Inflammatory macrophage treated with lipopolysaccharide for 4 hours (primary cell): ENCODE measurements at regions not wholly inside any gene's neighbourhood (a gene's known extent, or its start where the extent isn't known, plus 50 kb on each side); places are given as distances from the start of the nearest gene placed in this dataset.

Source experiments
- DNase-seq: peaks from one replicate; pipeline ENCODE4 v3.0.0-alpha.2; 2020

- DNase-seq: no peak
These were observed 1176.7 kb upstream of the CDH9 start for GRCh38 chr5:28215091-28215490.

- DNase-seq: no peak
These were observed 1175.9 kb upstream of the CDH9 start for GRCh38 chr5:28214292-28214691.

DNA sequence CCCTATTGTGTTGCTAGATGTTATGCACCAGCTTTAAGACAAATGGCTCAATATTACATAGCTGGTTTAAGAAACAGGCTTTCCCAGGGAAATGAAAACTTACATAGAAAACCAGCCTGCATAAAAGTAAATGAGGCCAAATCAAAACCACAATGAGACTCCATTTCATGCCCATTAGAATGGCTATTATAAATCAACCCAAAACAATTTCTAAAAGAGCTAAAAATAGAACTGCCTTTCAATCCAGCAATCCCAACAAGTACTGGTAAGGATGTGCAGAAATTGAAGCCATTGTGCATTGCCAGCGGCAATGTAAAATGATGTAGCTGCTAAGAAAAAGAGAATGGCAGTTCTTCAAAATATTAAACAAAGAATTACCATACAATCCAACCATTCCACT is 1170.0 kb upstream of the CDH9 start:
- DNase-seq: no peak

DNA sequence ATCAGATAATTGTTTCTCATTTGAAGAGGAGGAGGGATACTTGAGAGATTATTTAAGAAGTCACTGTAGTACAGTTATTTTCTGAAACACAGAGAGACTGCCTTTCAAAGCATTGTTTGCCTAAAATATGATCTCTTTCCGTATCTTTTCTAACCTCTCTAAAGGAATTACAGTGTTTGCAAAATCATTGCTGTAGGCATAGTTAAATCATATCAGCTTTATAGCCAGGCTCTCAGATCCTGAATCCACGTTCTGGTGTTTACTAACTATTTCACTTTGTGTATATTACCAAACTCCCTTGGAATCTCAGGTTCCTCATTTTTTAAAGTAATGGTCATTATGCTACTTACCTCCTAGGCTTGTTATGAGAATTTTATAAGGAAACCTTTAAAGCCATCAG is 1151.6 kb upstream of the CDH9 start:
- no peak for DNase-seq

GRCh38 chr5:28174691-28175090 is 1136.3 kb upstream of the CDH9 start:
- no peak for DNase-seq

DNA sequence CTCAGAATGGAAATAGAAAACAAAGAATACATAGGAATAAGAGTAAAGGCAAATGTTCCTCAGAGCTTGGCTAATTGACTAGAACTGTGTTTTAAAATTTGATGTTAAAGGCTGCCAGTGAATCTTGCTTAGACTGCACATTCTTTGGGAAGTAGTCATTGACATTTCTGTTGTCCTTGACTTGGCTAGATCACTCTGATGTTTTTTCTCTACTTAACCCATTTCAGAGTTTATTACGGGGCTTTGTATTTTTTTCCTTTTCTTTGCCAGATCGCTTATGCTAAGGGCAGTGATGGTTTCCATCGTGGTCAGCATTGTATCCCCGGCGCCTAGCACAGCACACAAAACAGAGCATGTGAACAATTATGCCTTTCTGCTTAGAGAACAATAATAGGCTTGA is 1126.7 kb upstream of the CDH9 start:
- no peak for DNase-seq

GRCh38 chr5:28164568-28164967 is 1126.2 kb upstream of the CDH9 start:
- no peak for DNase-seq

GRCh38 chr5:28156981-28157380 is 1118.6 kb upstream of the CDH9 start:
- DNase-seq: no peak

GRCh38 chr5:28143519-28143918 is 1105.1 kb upstream of the CDH9 start:
- no peak for DNase-seq

DNA sequence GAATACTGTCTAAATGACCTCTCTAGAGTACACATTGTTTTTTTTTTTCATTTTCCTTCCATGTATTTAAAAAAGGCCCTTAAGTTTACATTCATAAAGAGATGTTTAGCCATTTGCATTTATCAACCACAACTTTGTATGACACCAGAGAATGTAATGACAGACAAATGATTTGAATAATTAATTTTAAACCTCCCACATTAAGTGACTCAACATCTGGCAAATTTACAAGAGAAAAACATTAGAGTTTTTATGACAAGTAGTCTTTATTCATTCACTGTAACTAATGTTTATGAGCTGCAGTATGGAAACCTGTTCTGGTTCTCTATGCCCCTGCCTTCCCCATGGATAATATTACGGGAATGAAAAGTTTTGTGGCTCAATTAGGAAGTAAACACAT is 1093.8 kb upstream of the CDH9 start:
- DNase-seq: no peak

DNA sequence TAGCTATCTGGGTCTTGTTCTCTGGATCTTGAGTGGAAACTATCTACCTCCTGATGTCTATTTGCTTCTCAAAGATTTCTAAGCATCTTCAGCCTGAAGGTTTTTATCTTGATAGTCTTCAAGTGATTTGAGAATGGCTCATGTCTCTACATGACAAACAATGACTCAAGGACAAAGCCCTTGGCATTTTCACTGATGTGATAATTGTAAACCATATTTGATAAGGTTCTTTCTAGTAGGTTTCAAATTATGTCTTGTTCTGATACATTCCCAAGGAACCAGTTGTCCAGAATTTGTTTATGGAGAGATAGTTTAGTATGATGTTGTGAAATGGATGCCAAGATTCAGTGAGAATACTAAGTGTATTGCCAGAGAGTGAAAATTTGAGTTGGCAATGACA is 1079.3 kb upstream of the CDH9 start:
- no peak for DNase-seq

- DNase-seq: no peak
These were observed 1078.9 kb upstream of the CDH9 start for GRCh38 chr5:28117273-28117672.

DNA sequence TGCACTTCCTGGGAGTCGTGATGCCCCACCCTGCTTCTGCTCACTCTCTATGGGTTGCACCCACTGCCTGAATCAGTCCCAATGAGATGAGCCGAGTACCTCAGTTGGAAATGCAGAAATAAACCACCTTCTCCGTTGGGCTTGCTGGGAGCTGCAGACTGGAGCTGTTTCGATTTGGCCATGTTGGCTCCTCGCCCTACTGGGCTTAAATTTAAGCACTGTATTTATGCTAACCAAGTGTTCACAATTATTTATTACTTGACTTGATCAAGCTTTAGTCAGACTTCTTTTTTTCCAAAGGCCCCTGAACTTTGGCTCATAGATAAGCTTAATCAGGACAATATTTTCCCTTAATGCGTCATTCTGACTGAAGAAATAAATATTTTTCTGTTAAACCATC is 1072.4 kb upstream of the CDH9 start:
- no peak for DNase-seq

- DNase-seq: no peak
These were observed 1065.7 kb upstream of the CDH9 start for GRCh38 chr5:28104080-28104479.

DNA sequence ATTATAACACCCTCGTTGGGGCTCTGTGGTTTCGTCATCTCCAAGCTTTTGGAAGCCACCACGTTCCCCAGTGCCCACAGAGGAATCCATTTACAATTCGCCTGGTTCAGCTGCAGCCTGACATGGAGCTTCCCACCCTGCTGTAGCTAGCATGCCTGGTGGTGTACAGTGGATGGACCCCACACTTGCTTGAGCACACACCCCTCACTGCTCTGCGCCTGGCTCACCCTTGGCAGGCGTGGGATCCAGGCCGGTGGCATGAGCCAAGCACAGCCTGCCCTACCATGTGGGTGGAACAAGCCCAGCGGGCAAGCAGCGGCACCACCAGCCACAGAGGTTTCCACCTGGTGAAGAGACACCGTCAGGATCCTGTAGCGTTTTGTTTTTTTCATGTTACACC is 1045.7 kb upstream of the CDH9 start:
- no peak for DNase-seq

GRCh38 chr5:28082610-28083009 is 1044.2 kb upstream of the CDH9 start:
- DNase-seq: no peak

DNA sequence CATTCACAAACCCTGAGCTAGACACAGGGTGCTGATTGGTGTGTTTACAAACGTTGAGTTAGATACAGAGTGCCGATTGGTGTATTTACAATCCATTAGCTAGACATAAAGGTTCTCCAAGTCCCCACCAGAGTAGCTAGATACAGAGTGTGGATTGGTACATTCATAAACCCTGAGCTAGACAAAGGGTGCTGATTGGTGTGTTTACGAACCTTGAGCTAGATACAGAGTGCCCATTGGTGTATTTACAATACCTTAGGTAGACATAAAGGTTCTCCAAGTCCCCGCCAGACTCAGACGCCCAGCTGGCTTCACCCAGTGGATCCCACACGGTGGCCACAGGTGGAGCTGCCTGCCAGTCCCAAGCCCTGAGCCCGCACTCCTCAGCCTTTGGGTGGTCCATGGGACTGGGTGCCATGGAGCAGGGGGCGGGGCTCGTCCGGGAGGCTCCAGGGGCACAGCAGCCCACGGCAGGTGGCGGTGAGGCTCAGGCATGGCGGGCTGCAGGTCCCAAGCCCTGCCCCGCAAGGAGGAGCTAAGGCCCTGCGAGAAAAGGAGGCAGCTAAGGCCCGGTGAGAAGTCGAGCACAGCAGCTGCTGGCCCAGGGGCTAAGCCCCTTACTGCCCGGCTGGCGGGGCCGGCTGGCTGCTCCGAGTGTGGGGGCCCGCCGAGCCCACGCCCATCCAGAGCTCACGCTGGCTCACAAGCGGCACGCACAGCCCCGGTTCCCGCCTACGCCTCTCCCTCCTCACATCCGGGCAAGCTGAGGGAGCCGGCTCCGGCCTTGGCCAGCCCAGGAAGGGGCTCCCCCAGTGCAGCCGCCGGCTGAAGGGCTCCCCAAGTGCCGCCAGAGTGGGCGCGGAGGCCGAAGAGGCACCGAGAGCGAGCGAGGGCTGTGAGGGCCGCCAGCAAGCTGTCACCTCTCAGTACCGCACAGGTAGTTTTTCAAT is 1039.2 kb upstream of the CDH9 start:
- no peak for DNase-seq

GRCh38 chr5:28066856-28067255 is 1028.5 kb upstream of the CDH9 start:
- no peak for DNase-seq

DNA sequence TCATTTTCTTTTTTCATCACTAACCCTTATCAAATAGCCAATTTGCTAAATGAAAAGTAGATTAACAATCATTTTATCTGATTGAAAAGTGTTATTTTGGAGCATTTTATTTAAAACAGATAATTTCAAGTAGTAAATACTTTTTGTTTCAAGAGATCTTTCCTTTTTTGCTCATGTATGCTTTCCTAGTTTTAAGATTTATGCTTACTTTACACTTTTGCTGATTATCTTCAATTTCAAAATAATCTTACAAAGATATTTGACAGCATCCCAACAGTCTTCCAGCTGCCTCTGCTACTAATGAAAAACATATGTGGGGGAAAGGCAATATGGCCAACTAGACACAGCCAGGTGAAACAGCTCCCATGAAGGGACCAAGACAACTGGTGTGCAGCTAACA is 1027.3 kb upstream of the CDH9 start:
- DNase-seq: no peak

- no peak for DNase-seq
These were observed 1008.2 kb upstream of the CDH9 start for GRCh38 chr5:28046596-28046995.

DNA sequence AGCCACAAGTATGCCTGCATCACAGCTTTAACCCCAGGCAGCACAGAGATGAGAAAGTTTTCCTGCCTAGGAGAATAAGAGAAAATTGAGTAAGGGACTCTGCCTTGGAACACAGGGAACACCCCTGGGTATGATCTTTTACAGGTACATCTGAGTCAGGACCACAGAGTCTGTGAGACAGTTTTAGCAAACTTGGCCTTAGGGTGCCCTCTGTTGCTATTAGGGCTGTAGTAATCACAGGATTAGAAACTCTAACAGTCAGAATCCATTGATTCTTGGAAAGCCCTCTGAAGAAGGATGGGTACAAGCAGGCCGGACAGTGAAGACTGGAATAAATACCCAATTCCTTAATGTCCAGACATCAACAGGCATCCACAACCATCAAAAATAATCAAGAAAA is 989.5 kb upstream of the CDH9 start:
- no peak for DNase-seq

GRCh38 chr5:28017178-28017577 is 978.8 kb upstream of the CDH9 start:
- no peak for DNase-seq

DNA sequence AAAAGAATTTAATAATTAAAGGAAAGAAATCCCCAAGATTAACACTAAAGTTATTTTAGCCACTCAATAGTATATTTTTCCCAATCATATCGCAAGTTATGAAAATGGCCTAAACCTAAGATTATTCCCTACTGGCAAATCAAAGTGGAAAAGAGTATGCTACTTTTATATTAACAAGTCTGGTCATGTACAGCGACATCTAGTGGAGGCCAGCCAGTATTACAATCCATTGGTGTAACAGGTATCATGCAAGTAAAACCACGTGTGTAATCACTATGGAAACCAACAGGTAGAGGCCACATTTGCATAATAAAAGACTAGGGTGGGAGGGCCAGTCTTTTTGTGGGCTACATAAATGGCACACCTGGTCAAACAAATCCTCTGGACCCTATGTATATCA is 976.4 kb upstream of the CDH9 start:
- DNase-seq: no peak

- no peak for DNase-seq
These were observed 974.2 kb upstream of the CDH9 start for GRCh38 chr5:28012538-28012937.

GRCh38 chr5:28009576-28009975 is 971.2 kb upstream of the CDH9 start:
- DNase-seq: no peak
